ENCODE measurements at regions not wholly inside any gene's neighbourhood (a gene's known extent, or its start where the extent isn't known, plus 50 kb on each side); places are given as distances from the start of the nearest gene placed in this dataset.

DNA sequence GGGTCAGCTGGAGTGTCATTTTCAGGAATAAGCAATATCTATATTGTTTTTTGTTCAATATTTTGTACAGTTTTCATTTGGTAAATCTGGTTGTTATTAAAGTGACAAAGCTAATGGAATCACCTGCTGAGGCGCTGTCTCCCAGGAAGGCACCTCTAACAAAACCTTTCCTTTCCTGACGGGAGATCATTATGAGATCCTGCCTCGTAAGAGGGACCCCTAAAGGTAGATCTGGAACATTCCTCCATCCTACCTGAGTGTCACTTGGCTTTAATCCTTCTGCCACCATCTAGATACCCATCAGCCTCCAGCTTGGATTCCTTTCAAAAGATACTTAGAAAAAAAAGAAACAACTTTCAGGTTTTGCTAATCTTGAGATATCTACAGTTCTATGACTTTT, 157.7 kb downstream of the FAT3 start:
- ChIA-PET POLR2A (no interaction called here), CTCF (no interaction called here)
- no peaks in the 10 kb centered on the region for H3K27me3 Mint-ChIP-seq
- H3K9me3 Mint-ChIP-seq = peaks cover 4% of the 10 kb centered on the region
- H3K36me3 Mint-ChIP-seq (ENCODE audit: low read depth) = no peaks in the 10 kb centered on the region
- TF ChIP-seq, protein P1, sequence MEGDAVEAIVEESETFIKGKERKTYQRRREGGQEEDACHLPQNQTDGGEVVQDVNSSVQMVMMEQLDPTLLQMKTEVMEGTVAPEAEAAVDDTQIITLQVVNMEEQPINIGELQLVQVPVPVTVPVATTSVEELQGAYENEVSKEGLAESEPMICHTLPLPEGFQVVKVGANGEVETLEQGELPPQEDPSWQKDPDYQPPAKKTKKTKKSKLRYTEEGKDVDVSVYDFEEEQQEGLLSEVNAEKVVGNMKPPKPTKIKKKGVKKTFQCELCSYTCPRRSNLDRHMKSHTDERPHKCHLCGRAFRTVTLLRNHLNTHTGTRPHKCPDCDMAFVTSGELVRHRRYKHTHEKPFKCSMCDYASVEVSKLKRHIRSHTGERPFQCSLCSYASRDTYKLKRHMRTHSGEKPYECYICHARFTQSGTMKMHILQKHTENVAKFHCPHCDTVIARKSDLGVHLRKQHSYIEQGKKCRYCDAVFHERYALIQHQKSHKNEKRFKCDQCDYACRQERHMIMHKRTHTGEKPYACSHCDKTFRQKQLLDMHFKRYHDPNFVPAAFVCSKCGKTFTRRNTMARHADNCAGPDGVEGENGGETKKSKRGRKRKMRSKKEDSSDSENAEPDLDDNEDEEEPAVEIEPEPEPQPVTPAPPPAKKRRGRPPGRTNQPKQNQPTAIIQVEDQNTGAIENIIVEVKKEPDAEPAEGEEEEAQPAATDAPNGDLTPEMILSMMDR (IDR thresholded peaks at IDR 0.05) = no peak
- Histone ChIP-seq H3K36me3 (ENCODE audit: insufficient read depth, low read length) (no peaks in the 10 kb centered on the region), H3K27ac (ENCODE audit: low read depth in 1 of 2, low read length in 2 of 2) (no peak overlapping the region), H3K4me3 (ENCODE audit: low read length) (no peak overlapping the region), H3K4me1 (ENCODE audit: insufficient read depth, low read length) (no peaks in the 10 kb centered on the region), H3K9me3 (ENCODE audit: control insufficient read depth in 1 of 2, insufficient read depth in 1 of 2, low read length in 2 of 2) (no peaks in the 10 kb centered on the region), H3K27me3 (ENCODE audit: control insufficient read depth in 1 of 2, insufficient read depth in 2 of 2, low read length in 2 of 2) (no peaks in the 10 kb centered on the region)
- no peaks in the 10 kb centered on the region for H3K4me1 Mint-ChIP-seq (ENCODE audit: low read depth)
- no peak overlapping the region for H3K4me3 Mint-ChIP-seq
- ATAC-seq (ENCODE audit: poor library complexity) (no peak), DNase-seq (no peak)
- intact Hi-C loops (cut with DNase I, micrococcal nuclease) = no loop called here
- no peak overlapping the region for H3K27ac Mint-ChIP-seq

DNA sequence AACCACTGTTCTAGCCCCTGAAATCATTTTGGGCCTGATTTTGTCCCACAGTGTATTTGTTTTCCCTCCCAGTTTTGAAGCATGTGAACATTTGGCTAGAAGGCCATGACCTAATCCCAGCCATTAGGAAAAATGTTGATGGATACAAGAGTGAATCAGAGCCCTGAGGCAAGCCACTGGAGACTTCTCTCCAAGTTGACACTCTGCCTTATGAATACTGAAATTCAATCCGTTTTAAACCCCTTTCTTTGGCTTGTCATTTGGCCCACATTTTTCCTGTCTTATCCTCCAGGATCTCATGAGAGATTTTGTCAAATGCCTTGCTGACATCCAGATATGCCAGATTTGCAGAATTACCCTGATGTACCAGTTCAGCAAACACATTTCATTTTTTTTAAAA, 158.8 kb downstream of the FAT3 start:
- CTCF ChIA-PET = no interaction called here
- H3K4me3 ChIP-seq (ENCODE audit: low read length) = no peak overlapping the region
- H3K27ac Mint-ChIP-seq = no peak overlapping the region
- H3K36me3 ChIP-seq (ENCODE audit: insufficient read depth, low read length) = no peaks in the 10 kb centered on the region
- H3K4me1 ChIP-seq (ENCODE audit: insufficient read depth, low read length) = no peaks in the 10 kb centered on the region
- DNase-seq (no peak), ATAC-seq (ENCODE audit: poor library complexity) (no peak)
- no peaks in the 10 kb centered on the region for H3K36me3 Mint-ChIP-seq (ENCODE audit: low read depth)
- intact Hi-C loops (cut with DNase I, micrococcal nuclease) = no loop called here
- no peak overlapping the region for H3K4me3 Mint-ChIP-seq
- POLR2A ChIA-PET = no interaction called here
- peaks cover 4% of the 10 kb centered on the region for H3K9me3 Mint-ChIP-seq
- H3K27me3 Mint-ChIP-seq = no peaks in the 10 kb centered on the region
- H3K27ac ChIP-seq (ENCODE audit: low read depth in 1 of 2, low read length in 2 of 2) = no peak overlapping the region
- H3K9me3 ChIP-seq (ENCODE audit: control insufficient read depth in 1 of 2, insufficient read depth in 1 of 2, low read length in 2 of 2) = no peaks in the 10 kb centered on the region
- TF ChIP-seq, protein P1 (IDR thresholded peaks at IDR 0.05) = no peak
- H3K4me1 Mint-ChIP-seq (ENCODE audit: low read depth) = no peaks in the 10 kb centered on the region
- H3K27me3 ChIP-seq (ENCODE audit: control insufficient read depth in 1 of 2, insufficient read depth in 2 of 2, low read length in 2 of 2) = no peaks in the 10 kb centered on the region

DNA sequence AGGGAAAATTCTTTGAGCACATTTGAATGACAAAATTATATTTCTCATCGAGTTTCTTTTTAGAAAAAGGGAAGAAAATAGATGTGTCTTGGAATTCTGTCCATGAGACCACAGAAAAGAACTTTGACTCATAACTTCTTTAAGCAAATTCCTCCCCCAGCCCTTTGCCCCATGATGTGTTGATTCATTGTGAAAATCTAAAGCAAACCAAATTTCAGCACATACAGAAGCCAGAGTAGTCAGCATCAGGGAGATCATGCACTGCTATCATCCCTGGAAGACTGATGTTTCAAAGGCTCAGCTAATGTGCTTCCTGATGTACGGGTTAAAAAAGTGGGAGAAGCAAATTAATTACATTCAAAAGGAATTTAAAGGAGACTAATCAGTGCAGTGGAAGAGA, 159.7 kb downstream of the FAT3 start:
- no peak overlapping the region for H3K27ac Mint-ChIP-seq
- CTCF ChIA-PET = no interaction called here
- DNase-seq (no peak), ATAC-seq (ENCODE audit: poor library complexity) (no peak)
- Histone ChIP-seq H3K27me3 (ENCODE audit: control insufficient read depth in 1 of 2, insufficient read depth in 2 of 2, low read length in 2 of 2) (no peaks in the 10 kb centered on the region), H3K4me3 (ENCODE audit: low read length) (no peak overlapping the region), H3K27ac (ENCODE audit: low read depth in 1 of 2, low read length in 2 of 2) (no peak overlapping the region), H3K4me1 (ENCODE audit: insufficient read depth, low read length) (no peaks in the 10 kb centered on the region), H3K36me3 (ENCODE audit: insufficient read depth, low read length) (no peaks in the 10 kb centered on the region), H3K9me3 (ENCODE audit: control insufficient read depth in 1 of 2, insufficient read depth in 1 of 2, low read length in 2 of 2) (no peaks in the 10 kb centered on the region)
- H3K4me3 Mint-ChIP-seq = no peak overlapping the region
- TF ChIP-seq, protein P1 (IDR thresholded peaks at IDR 0.05) = no peak
- H3K36me3 Mint-ChIP-seq (ENCODE audit: low read depth) = no peaks in the 10 kb centered on the region
- POLR2A ChIA-PET = no interaction called here
- H3K9me3 Mint-ChIP-seq = peaks cover 4% of the 10 kb centered on the region
- intact Hi-C loops (cut with DNase I, micrococcal nuclease) = no loop called here
- H3K4me1 Mint-ChIP-seq (ENCODE audit: low read depth) = no peaks in the 10 kb centered on the region
- H3K27me3 Mint-ChIP-seq = no peaks in the 10 kb centered on the region
